ENCODE measurements at regions not wholly inside any gene's neighbourhood (a gene's known extent, or its start where the extent isn't known, plus 50 kb on each side); places are given as distances from the start of the nearest gene placed in this dataset.
"Not testable (repeated sequence)": the region's sequence is repeated elsewhere in the genome, so short reads cannot be mapped to it uniquely, and the experiment has no call there.

GRCh38 chr15:36156879-36157427, 422.5 kb upstream of the CDIN1 start:
- H3K4me1 ChIP-seq = peaks cover 0 to 13% (median 0%) of the 10 kb centered on the region in 3 donors
- no peaks in the 10 kb centered on the region for H3K9me3 ChIP-seq
- no peak overlapping the region for H3K4me3 ChIP-seq
- no peaks in the 10 kb centered on the region for H3K36me3 ChIP-seq
- DNase-seq = no peak
- H3K27me3 ChIP-seq = no peaks in the 10 kb centered on the region
- peak overlapping the region in 2 of 4 donors; percentile 25 to 49 for H3K27ac ChIP-seq
- WGBS, 2 donors = 17 to 56% methylated on average over 1 of the region's 1 CpG
- TF ChIP-seq CTCF (IDR thresholded peaks at IDR 0.05) (no peak), POLR2A (IDR thresholded peaks at IDR 0.05) (no peak)
- intact Hi-C loops (cut with DNase I) = no loop called here

- WGBS, 2 donors = 71 to 90% methylated on average over 1 of the region's 1 CpG
- intact Hi-C loops (cut with DNase I) = no loop called here
- Histone ChIP-seq H3K4me1 (peaks cover 0 to 17% (median 0%) of the 10 kb centered on the region in 3 donors), H3K27ac (no peak overlapping the region), H3K4me3 (no peak overlapping the region), H3K36me3 (no peaks in the 10 kb centered on the region), H3K9me3 (no peaks in the 10 kb centered on the region), H3K27me3 (no peaks in the 10 kb centered on the region)
- no peak for TF ChIP-seq POLR2A (IDR thresholded peaks at IDR 0.05)
- no peak for TF ChIP-seq CTCF (IDR thresholded peaks at IDR 0.05)
- no peak for DNase-seq
These were observed 419.1 kb upstream of the CDIN1 start for GRCh38 chr15:36160351-36160750.

- intact Hi-C loops (cut with DNase I) = no loop called here
- H3K27me3 ChIP-seq = no peaks in the 10 kb centered on the region
- DNase-seq = no peak
These were observed 418.3 kb upstream of the CDIN1 start for GRCh38 chr15:36161108-36161507.

GRCh38 chr15:36161771-36162212, 417.6 kb upstream of the CDIN1 start:
- 9 to 26% methylated on average over 2 of the region's 2 CpGs for WGBS, 2 donors
- no peak for TF ChIP-seq POLR2A (IDR thresholded peaks at IDR 0.05)
- TF ChIP-seq CTCF (IDR thresholded peaks at IDR 0.05) = no peak

More at GRCh38 chr15:36161108-36161507, 418.3 kb upstream of the CDIN1 start:
- Histone ChIP-seq H3K4me1 (peaks cover 0 to 17% (median 0%) of the 10 kb centered on the region in 3 donors), H3K4me3 (no peak overlapping the region), H3K27ac (no peak overlapping the region), H3K9me3 (no peaks in the 10 kb centered on the region), H3K36me3 (no peaks in the 10 kb centered on the region)
- TF ChIP-seq CTCF (IDR thresholded peaks at IDR 0.05) (no peak), POLR2A (IDR thresholded peaks at IDR 0.05) (no peak)

GRCh38 chr15:36163983-36164382, 415.4 kb upstream of the CDIN1 start:
- H3K36me3 ChIP-seq; H3K27ac ChIP-seq; H3K27me3 ChIP-seq; H3K4me3 ChIP-seq; H3K9me3 ChIP-seq; intact Hi-C loops (cut with DNase I); DNase-seq: not testable (repeated sequence)
- WGBS, 2 donors = 89 to 95% methylated on average over 6 to 13 of the region's 13 CpGs
- peaks cover 0 to 11% (median 0%) of the 10 kb centered on the region in 3 donors for H3K4me1 ChIP-seq

More at GRCh38 chr15:36161771-36162212, 417.6 kb upstream of the CDIN1 start:
- no peak for DNase-seq
- H3K9me3 ChIP-seq = no peaks in the 10 kb centered on the region
- H3K4me1 ChIP-seq = peaks cover 0 to 17% (median 0%) of the 10 kb centered on the region in 3 donors
- intact Hi-C loops (cut with DNase I) = no loop called here
- H3K27me3 ChIP-seq = no peaks in the 10 kb centered on the region
- H3K36me3 ChIP-seq = no peaks in the 10 kb centered on the region
- peak overlapping the region in 2 of 4 donors; percentile 34 to 36 for H3K27ac ChIP-seq
- no peak overlapping the region for H3K4me3 ChIP-seq

- intact Hi-C loops (cut with DNase I) = no loop called here
- no peak for TF ChIP-seq POLR2A (IDR thresholded peaks at IDR 0.05)
- TF ChIP-seq CTCF (IDR thresholded peaks at IDR 0.05) = no peak
- H3K4me1 ChIP-seq = peaks cover 0 to 10% (median 3%) of the 10 kb centered on the region in 3 donors
These were observed 406.5 kb upstream of the CDIN1 start for GRCh38 chr15:36172955-36173354.

More at GRCh38 chr15:36172955-36173354, 406.5 kb upstream of the CDIN1 start:
- 61 to 68% methylated on average over 2 of the region's 2 CpGs for WGBS, 2 donors
- Histone ChIP-seq H3K27me3 (no peaks in the 10 kb centered on the region), H3K36me3 (no peaks in the 10 kb centered on the region), H3K4me3 (no peak overlapping the region), H3K27ac (no peak overlapping the region), H3K9me3 (no peaks in the 10 kb centered on the region)
- no peak for DNase-seq

All from esophagus squamous epithelium (tissue), 5 donors.